SU-DHL-6 (cell line): ENCODE measurements at regions not wholly inside any gene's neighbourhood (a gene's known extent, or its start where the extent isn't known, plus 50 kb on each side); places are given as distances from the start of the nearest gene placed in this dataset.

Experiments
- H2AFZ ChIP-seq: fragments of 200-600 bp; sonication (generic); 2 replicates; pipeline ENCODE4 v1.6.1; 2014; ENCODE audit warnings: low read depth, mild to moderate bottlenecking, moderate library complexity, mixed read lengths, antibody characterized with exemption, low read length; ENCODE audit not compliant: severe bottlenecking
- H3F3A ChIP-seq: fragments of 200-600 bp; shearing (Covaris generic); 2 replicates; pipeline ENCODE4 v1.6.0; 2016; ENCODE audit warnings: antibody characterized with exemption, mild to moderate bottlenecking; ENCODE audit not compliant: insufficient read depth
- H3K27ac ChIP-seq: fragments of 200-600 bp; sonication (generic); 2 replicates; pipeline ENCODE4 v1.5.1; 2016; ENCODE audit warnings: low read depth, mild to moderate bottlenecking, low read length, moderate library complexity, mixed read lengths
- H3K27me3 ChIP-seq: fragments of 200-600 bp; sonication (generic), shearing (Covaris generic); 2 replicates; pipeline ENCODE4 v1.6.0; 2014; ENCODE audit warnings: mild to moderate bottlenecking, low read length
- H3K36me3 ChIP-seq: fragments of 200-600 bp; sonication (generic); 2 replicates; pipeline ENCODE4 v1.6.1; 2014; ENCODE audit warnings: mild to moderate bottlenecking, low read length, mixed read lengths
- H3K4me2 ChIP-seq: fragments of 300-600, 200-600 bp; shearing (Covaris generic), sonication (generic); 2 replicates; pipeline ENCODE4 v1.6.0; 2014; ENCODE audit warnings: low read length, low read depth, mild to moderate bottlenecking; ENCODE audit not compliant: poor library complexity, severe bottlenecking
- H3K4me3 ChIP-seq: fragments of 200-600 bp; sonication (generic); 2 replicates; pipeline ENCODE4 v1.5.1; 2014; ENCODE audit warnings: antibody characterized with exemption, low read length, mild to moderate bottlenecking, mixed read lengths; ENCODE audit not compliant: insufficient read depth, poor library complexity, severe bottlenecking
- H3K79me2 ChIP-seq: fragments of 200-600 bp; sonication (generic); 2 replicates; pipeline ENCODE4 v1.6.1; 2014; ENCODE audit warnings: mild to moderate bottlenecking, low read length, moderate library complexity; ENCODE audit not compliant: insufficient read depth
- H3K9ac ChIP-seq: fragments of 200-600 bp; sonication (generic); 2 replicates; pipeline ENCODE4 v1.7.0; 2014; ENCODE audit warnings: mild to moderate bottlenecking, low read length
- H3K9me2 ChIP-seq: fragments of 200-600 bp; sonication (generic); replicated peaks from 2 replicates; pipeline ENCODE4 v1.6.1; 2014; ENCODE audit warnings: low read length; ENCODE audit not compliant: insufficient read depth
- H3K9me3 ChIP-seq: fragments of 200-600 bp; sonication (generic); 2 replicates; pipeline ENCODE4 v1.6.1; 2014; ENCODE audit warnings: low read length, mixed read lengths; ENCODE audit not compliant: insufficient read depth
- H4K20me1 ChIP-seq: fragments of 200-600 bp; sonication (generic); 2 replicates; pipeline ENCODE4 v1.6.1; 2014; ENCODE audit warnings: low read depth, mild to moderate bottlenecking, antibody characterized with exemption, low read length, moderate library complexity, mixed read lengths
- EZH2phosphoT487 ChIP-seq: fragments of 200-600 bp; sonication (generic), shearing (Covaris generic); conservative IDR thresholded peaks from 2 replicates; pipeline ENCODE4 v1.6.1; 2018; ENCODE audit warnings: mild to moderate bottlenecking, antibody characterized with exemption, low read length, moderate library complexity, mixed read lengths
- TF ChIP-seq, protein P1 (sequence below): fragments of 200-600 bp; sonication (generic); IDR thresholded peaks from one replicate; pipeline ENCODE4 v1.5.1; 2017; ENCODE audit warnings: antibody characterized with exemption, mild to moderate bottlenecking, low read length, moderate library complexity; ENCODE audit not compliant: insufficient read depth, poor library complexity, severe bottlenecking

GRCh38 chr12:11486623-11487444 lies 91.5 kb upstream of the PRB2 start:
- H3K9me3 ChIP-seq: no peaks in the 10 kb centered on the region
- H3K79me2 ChIP-seq: no peaks in the 10 kb centered on the region
- no peaks in the 10 kb centered on the region for H3K9me2 ChIP-seq
- no peak overlapping the region for H3K4me3 ChIP-seq
- no peaks in the 10 kb centered on the region for H4K20me1 ChIP-seq
- H3K4me2 ChIP-seq: no peak overlapping the region
- H2AFZ ChIP-seq: no peak overlapping the region
- no peak overlapping the region for H3K9ac ChIP-seq
- H3K27me3 ChIP-seq: no peaks in the 10 kb centered on the region
- TF ChIP-seq, protein P1, sequence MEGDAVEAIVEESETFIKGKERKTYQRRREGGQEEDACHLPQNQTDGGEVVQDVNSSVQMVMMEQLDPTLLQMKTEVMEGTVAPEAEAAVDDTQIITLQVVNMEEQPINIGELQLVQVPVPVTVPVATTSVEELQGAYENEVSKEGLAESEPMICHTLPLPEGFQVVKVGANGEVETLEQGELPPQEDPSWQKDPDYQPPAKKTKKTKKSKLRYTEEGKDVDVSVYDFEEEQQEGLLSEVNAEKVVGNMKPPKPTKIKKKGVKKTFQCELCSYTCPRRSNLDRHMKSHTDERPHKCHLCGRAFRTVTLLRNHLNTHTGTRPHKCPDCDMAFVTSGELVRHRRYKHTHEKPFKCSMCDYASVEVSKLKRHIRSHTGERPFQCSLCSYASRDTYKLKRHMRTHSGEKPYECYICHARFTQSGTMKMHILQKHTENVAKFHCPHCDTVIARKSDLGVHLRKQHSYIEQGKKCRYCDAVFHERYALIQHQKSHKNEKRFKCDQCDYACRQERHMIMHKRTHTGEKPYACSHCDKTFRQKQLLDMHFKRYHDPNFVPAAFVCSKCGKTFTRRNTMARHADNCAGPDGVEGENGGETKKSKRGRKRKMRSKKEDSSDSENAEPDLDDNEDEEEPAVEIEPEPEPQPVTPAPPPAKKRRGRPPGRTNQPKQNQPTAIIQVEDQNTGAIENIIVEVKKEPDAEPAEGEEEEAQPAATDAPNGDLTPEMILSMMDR: peak; percentile 73
- TF ChIP-seq EZH2phosphoT487: no peak
- no peak overlapping the region for H3K27ac ChIP-seq
- no peaks in the 10 kb centered on the region for H3F3A ChIP-seq
- no peaks in the 10 kb centered on the region for H3K36me3 ChIP-seq

- Histone ChIP-seq H3K9ac (no peak overlapping the region), H3K4me3 (no peak overlapping the region), H4K20me1 (no peaks in the 10 kb centered on the region), H3K9me2 (no peaks in the 10 kb centered on the region), H3K79me2 (no peaks in the 10 kb centered on the region), H3K9me3 (no peaks in the 10 kb centered on the region), H3K27me3 (no peaks in the 10 kb centered on the region), H3K27ac (no peak overlapping the region), H3F3A (no peaks in the 10 kb centered on the region), H2AFZ (no peak overlapping the region), H3K4me2 (no peak overlapping the region), H3K36me3 (no peaks in the 10 kb centered on the region)
- TF ChIP-seq, protein P1: no peak
- TF ChIP-seq EZH2phosphoT487: no peak
Observed at GRCh38 chr12:11496157-11496851, 100.9 kb upstream of the PRB2 start.

DNA sequence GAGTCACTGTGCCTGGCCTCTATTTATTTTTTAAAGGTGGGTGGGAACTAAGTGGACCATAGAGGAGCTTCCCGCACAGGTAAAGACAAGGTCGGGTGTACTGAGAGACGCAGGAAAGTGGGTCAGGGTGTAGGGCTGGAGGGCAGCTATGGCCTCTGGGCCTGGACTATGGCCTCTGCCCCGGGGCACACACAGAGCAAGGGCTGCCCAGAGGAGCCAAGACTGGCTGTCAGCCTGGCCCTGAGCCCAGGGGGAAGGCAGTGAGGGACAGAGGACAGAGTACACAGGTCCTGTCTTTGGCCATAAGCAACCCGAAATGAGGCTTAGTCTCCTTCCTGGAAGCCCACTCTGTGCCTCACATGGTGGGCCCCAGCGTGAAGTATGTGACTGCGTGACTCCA lies 102.1 kb upstream of the PRB2 start:
- no peaks in the 10 kb centered on the region for H3K9me3 ChIP-seq
- H4K20me1 ChIP-seq: no peaks in the 10 kb centered on the region
- TF ChIP-seq, protein P1: no peak
- TF ChIP-seq EZH2phosphoT487: no peak
- no peak overlapping the region for H3K4me3 ChIP-seq
- no peaks in the 10 kb centered on the region for H3K36me3 ChIP-seq
- H3K9ac ChIP-seq: no peak overlapping the region
- no peak overlapping the region for H2AFZ ChIP-seq
- no peaks in the 10 kb centered on the region for H3K9me2 ChIP-seq
- no peaks in the 10 kb centered on the region for H3K79me2 ChIP-seq
- H3K27me3 ChIP-seq: no peaks in the 10 kb centered on the region
- H3K4me2 ChIP-seq: no peak overlapping the region
- no peak overlapping the region for H3K27ac ChIP-seq
- H3F3A ChIP-seq: no peaks in the 10 kb centered on the region
